SH-SY5Y (cell line): ENCODE measurements at regions not wholly inside any gene's neighbourhood (a gene's known extent, or its start where the extent isn't known, plus 50 kb on each side); places are given as distances from the start of the nearest gene placed in this dataset.

Experiments
- GATA2 ChIP-seq: IDR thresholded peaks from 2 replicates; pipeline ENCODE4 v1.6.1; 2011; ENCODE audit warnings: mild to moderate bottlenecking, low read depth, low read length
- GATA3 ChIP-seq: IDR thresholded peaks from 2 replicates; pipeline ENCODE4 v1.6.1; 2011; ENCODE audit warnings: low read depth, mild to moderate bottlenecking, low read length, moderate library complexity

GRCh38 chr7:121800916-121801675 lies 71.9 kb upstream of the PTPRZ1 start:
- TF ChIP-seq GATA2 (no peak), GATA3 (no peak)
